ENCODE measurements at regions not wholly inside any gene's neighbourhood (a gene's known extent, or its start where the extent isn't known, plus 50 kb on each side); places are given as distances from the start of the nearest gene placed in this dataset.

DNA sequence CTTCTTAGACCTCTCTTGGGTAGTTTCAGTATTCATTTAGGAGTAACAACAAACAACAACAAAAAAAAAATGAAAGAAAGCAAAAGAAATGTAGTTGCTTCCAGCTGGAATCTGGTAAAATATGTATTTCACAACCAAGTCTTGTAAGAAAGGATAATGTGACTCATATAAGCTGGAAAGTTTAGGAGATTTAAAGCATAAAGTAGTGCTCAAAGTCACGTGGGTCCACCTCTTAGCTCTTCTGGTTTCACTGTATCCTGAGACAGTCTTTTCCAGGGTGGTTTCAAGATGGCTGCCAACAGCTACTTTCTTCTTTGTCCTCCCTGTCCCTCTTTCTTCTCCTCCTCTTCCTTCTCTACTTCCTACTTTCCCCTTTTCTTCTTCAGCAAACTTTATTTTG lies 69.5 kb upstream of the CDK13 start:
- TF ChIP-seq GABPA (IDR thresholded peaks at IDR 0.05; ENCODE audit: low read depth), result no peak
- TF ChIP-seq, protein P1, sequence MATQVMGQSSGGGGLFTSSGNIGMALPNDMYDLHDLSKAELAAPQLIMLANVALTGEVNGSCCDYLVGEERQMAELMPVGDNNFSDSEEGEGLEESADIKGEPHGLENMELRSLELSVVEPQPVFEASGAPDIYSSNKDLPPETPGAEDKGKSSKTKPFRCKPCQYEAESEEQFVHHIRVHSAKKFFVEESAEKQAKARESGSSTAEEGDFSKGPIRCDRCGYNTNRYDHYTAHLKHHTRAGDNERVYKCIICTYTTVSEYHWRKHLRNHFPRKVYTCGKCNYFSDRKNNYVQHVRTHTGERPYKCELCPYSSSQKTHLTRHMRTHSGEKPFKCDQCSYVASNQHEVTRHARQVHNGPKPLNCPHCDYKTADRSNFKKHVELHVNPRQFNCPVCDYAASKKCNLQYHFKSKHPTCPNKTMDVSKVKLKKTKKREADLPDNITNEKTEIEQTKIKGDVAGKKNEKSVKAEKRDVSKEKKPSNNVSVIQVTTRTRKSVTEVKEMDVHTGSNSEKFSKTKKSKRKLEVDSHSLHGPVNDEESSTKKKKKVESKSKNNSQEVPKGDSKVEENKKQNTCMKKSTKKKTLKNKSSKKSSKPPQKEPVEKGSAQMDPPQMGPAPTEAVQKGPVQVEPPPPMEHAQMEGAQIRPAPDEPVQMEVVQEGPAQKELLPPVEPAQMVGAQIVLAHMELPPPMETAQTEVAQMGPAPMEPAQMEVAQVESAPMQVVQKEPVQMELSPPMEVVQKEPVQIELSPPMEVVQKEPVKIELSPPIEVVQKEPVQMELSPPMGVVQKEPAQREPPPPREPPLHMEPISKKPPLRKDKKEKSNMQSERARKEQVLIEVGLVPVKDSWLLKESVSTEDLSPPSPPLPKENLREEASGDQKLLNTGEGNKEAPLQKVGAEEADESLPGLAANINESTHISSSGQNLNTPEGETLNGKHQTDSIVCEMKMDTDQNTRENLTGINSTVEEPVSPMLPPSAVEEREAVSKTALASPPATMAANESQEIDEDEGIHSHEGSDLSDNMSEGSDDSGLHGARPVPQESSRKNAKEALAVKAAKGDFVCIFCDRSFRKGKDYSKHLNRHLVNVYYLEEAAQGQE (IDR thresholded peaks at IDR 0.05; ENCODE audit: insufficient replicate concordance, low read depth), result no peak
- TF ChIP-seq CTCF (IDR thresholded peaks at IDR 0.05; ENCODE audit: insufficient read depth, low read length), result no peak
- no peak for TF ChIP-seq SPI1 (IDR thresholded peaks at IDR 0.05; ENCODE audit: borderline replicate concordance, low read depth)
- TF ChIP-seq POLR2AphosphoS5 (IDR thresholded peaks at IDR 0.05; ENCODE audit: low read depth), result no peak
- H3K27me3 ChIP-seq (ENCODE audit: insufficient read depth, poor library complexity, severe bottlenecking), result no peaks in the 10 kb centered on the region
- peak in 1 of 2 experiments; percentile 6 for DNase-seq (ENCODE audit: low read depth in 1 of 2, low spot score in 1 of 2)
- H3K4me3 ChIP-seq (replicated peaks; ENCODE audit: insufficient read depth, low read length), result no peak overlapping the region
- H3K27ac ChIP-seq (replicated peaks), result no peak overlapping the region

DNA sequence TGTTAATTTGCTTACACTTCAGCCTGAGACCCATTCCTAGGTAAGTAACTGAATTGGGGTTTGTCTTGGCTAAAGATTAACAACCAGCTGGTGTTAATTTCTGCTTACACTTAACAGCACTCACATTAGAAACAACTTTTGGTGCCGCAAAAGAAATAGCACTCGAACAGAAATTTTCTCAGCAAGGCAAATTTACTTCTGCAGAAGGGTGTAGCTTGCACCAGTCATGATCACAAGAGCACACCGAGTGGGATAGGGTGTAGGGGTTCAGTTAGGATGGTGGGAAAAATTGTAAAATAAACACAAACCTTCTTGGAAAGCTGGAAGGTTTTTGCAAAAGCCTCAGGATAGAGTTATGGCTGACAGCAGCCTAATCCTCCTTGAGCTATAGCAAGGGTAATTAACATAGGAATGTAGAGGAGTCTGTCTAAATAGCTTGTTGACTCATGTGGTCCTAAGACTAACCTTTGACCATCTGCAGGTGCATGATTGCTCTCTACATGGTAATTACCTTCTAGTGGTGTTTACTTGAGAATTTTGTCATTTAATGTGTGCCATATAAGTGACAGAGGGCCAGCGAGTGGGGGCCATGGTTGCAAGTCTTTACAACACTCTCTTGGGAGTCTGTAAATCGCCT lies 67.8 kb upstream of the CDK13 start:
- no peak overlapping the region for H3K27ac ChIP-seq (replicated peaks)
- no peaks in the 10 kb centered on the region for H3K27me3 ChIP-seq (ENCODE audit: insufficient read depth, poor library complexity, severe bottlenecking)
- DNase-seq (ENCODE audit: low read depth in 1 of 2, low spot score in 1 of 2), result no peak
- TF ChIP-seq POLR2AphosphoS5 (IDR thresholded peaks at IDR 0.05; ENCODE audit: low read depth), result no peak
- TF ChIP-seq, protein P1 (IDR thresholded peaks at IDR 0.05; ENCODE audit: insufficient replicate concordance, low read depth), result no peak
- no peak for TF ChIP-seq CTCF (IDR thresholded peaks at IDR 0.05; ENCODE audit: insufficient read depth, low read length)
- TF ChIP-seq GABPA (IDR thresholded peaks at IDR 0.05; ENCODE audit: low read depth), result no peak
- no peak for TF ChIP-seq SPI1 (IDR thresholded peaks at IDR 0.05; ENCODE audit: borderline replicate concordance, low read depth)
- H3K4me3 ChIP-seq (replicated peaks; ENCODE audit: insufficient read depth, low read length), result no peak overlapping the region

GRCh38 chr7:39883812-39884390 lies 66.2 kb upstream of the CDK13 start:
- TF ChIP-seq CTCF (IDR thresholded peaks at IDR 0.05; ENCODE audit: insufficient read depth, low read length), result no peak
- TF ChIP-seq, protein P1 (IDR thresholded peaks at IDR 0.05; ENCODE audit: insufficient replicate concordance, low read depth), result no peak
- TF ChIP-seq GABPA (IDR thresholded peaks at IDR 0.05; ENCODE audit: low read depth), result no peak
- TF ChIP-seq POLR2AphosphoS5 (IDR thresholded peaks at IDR 0.05; ENCODE audit: low read depth), result no peak
- no peak for TF ChIP-seq SPI1 (IDR thresholded peaks at IDR 0.05; ENCODE audit: borderline replicate concordance, low read depth)
- Histone ChIP-seq H3K27me3 (ENCODE audit: insufficient read depth, poor library complexity, severe bottlenecking) (no peaks in the 10 kb centered on the region), H3K4me3 (replicated peaks; ENCODE audit: insufficient read depth, low read length) (no peak overlapping the region)

More at GRCh38 chr7:39883812-39884390, 66.2 kb upstream of the CDK13 start:
- H3K27ac ChIP-seq (replicated peaks), result no peak overlapping the region
- no peak for DNase-seq (ENCODE audit: low read depth in 1 of 2, low spot score in 1 of 2)

All from HL-60 (cell line).